CD4-positive, alpha-beta T cell (primary cell): ENCODE measurements at regions not wholly inside any gene's neighbourhood (a gene's known extent, or its start where the extent isn't known, plus 50 kb on each side); places are given as distances from the start of the nearest gene placed in this dataset.

Source experiments
- ATAC-seq: fragments of 200-7000 bp; cut with Tn5 transposase; one replicate; pipeline ENCODE4 v1.10.0; 2022; ENCODE audit warnings: mild to moderate bottlenecking; ENCODE audit not compliant: poor library complexity
- CTCF ChIA-PET: fragments of 350-600 bp; sonication (Branson Sonifier 250); formaldehyde crosslinking; loops from one replicate; lab custom pipeline; 2021; ENCODE audit warnings: antibody characterized with exemption, inconsistent platforms; lab: Charles Lee
- POLR2A ChIA-PET: fragments of 350-600 bp; sonication (Branson Sonifier 250); formaldehyde crosslinking; loops from one replicate; lab custom pipeline; 2021; ENCODE audit warnings: antibody characterized with exemption, inconsistent platforms; lab: Charles Lee
- DNase-seq, 14 experiments: peaks; one replicate each; pipeline ENCODE4 v3.0.0-alpha.2; 2013 to 2020; ENCODE audit warnings: mixed read lengths in 2 of 14
- H3K27ac ChIP-seq, 2 donors: one replicate each; pipeline versions ENCODE4 v1.5.1 to v1.7.0; 2013; ENCODE audit warnings: low read length in 2 of 2, low read depth in 1 of 2, mild to moderate bottlenecking in 1 of 2
- H3K27me3 ChIP-seq, 2 experiments: 1 replicate in 1 of 2; 2 replicates in 1 of 2; pipeline versions ENCODE4 v1.6.1 to v1.7.0; 2013; ENCODE audit warnings: low read length in 2 of 2, control low read depth in 1 of 2, mild to moderate bottlenecking in 1 of 2, moderate library complexity in 1 of 2; ENCODE audit not compliant: insufficient read depth in 2 of 2, control insufficient read depth in 1 of 2
- H3K36me3 ChIP-seq: one replicate; pipeline ENCODE4 v1.6.1; 2013; ENCODE audit warnings: low read length, control low read depth; ENCODE audit not compliant: insufficient read depth
- H3K4me1 ChIP-seq: one replicate; pipeline ENCODE4 v1.6.1; 2013; ENCODE audit warnings: low read length, control low read depth; ENCODE audit not compliant: insufficient read depth
- H3K4me3 ChIP-seq: one replicate; pipeline ENCODE4 v1.5.1; 2013; ENCODE audit warnings: mild to moderate bottlenecking, low read length, moderate library complexity
- H3K9me3 ChIP-seq, 2 experiments: 1 replicate in 1 of 2; 2 replicates in 1 of 2; pipeline versions ENCODE4 v1.6.1 to v1.7.0; 2013; ENCODE audit warnings: low read length in 2 of 2, mild to moderate bottlenecking in 2 of 2, control low read depth in 1 of 2, moderate library complexity in 1 of 2; ENCODE audit not compliant: control insufficient read depth in 1 of 2, insufficient read depth in 1 of 2
- H3K27ac Mint-ChIP-seq: one replicate; pipeline ENCODE4 v1.8.0; 2020; ENCODE audit warnings: mixed read lengths
- H3K27me3 Mint-ChIP-seq: one replicate; pipeline ENCODE4 v1.8.0; 2021; ENCODE audit warnings: mixed read lengths
- H3K36me3 Mint-ChIP-seq: one replicate; pipeline ENCODE4 v1.8.0; 2021; ENCODE audit warnings: low read depth, mixed read lengths
- H3K4me1 Mint-ChIP-seq: one replicate; pipeline ENCODE4 v1.8.0; 2021; ENCODE audit warnings: low read depth, mixed read lengths
- H3K4me3 Mint-ChIP-seq: one replicate; pipeline ENCODE4 v1.8.0; 2020; ENCODE audit warnings: mild to moderate bottlenecking, mixed read lengths
- H3K9me3 Mint-ChIP-seq: one replicate; pipeline ENCODE4 v1.8.0; 2020; ENCODE audit warnings: mixed read lengths
- intact Hi-C, 2 experiments: fragments of 100-400 bp; cut with DNase I in 1 of 2; cut with micrococcal nuclease in 1 of 2; formaldehyde crosslinking; loops; one replicate each; pipeline versions ENCODE4 v1.15.1 to v1.9.0; 2023 to 2025; cut with DNase I, micrococcal nuclease
- TF ChIP-seq, protein P1 (sequence below): fragments of 200-600 bp; IDR thresholded peaks from one replicate; pipeline ENCODE4 v1.8.0; 2022; ENCODE audit warnings: antibody characterized with exemption, mild to moderate bottlenecking

DNA sequence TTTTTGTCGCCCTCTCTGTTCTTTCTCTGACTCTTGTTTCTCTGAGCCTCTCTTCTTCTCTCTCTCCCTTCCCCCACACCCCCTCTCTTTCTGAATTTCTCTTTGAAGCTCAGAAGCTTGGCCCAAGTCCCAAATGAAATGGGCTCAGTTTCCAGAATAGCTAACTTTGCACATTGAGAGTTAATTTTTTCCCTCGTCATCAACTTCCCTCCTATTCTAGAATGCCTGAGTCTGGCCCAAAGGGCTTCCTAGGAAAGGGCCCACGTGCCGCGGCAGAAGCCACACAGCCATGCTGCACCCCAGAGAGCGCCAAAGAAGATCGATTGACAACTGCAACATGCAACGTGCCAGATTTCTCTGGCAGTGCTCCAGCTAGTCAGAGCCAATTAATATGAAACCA is 588.8 kb upstream of the KLF4 start:
- Mint-ChIP-seq H3K9me3 (peaks cover 8% of the 10 kb centered on the region), H3K4me1 (no peaks in the 10 kb centered on the region), H3K4me3 (no peak overlapping the region), H3K36me3 (no peaks in the 10 kb centered on the region), H3K27me3 (no peaks in the 10 kb centered on the region), H3K27ac (no peak overlapping the region)
- TF ChIP-seq, protein P1, sequence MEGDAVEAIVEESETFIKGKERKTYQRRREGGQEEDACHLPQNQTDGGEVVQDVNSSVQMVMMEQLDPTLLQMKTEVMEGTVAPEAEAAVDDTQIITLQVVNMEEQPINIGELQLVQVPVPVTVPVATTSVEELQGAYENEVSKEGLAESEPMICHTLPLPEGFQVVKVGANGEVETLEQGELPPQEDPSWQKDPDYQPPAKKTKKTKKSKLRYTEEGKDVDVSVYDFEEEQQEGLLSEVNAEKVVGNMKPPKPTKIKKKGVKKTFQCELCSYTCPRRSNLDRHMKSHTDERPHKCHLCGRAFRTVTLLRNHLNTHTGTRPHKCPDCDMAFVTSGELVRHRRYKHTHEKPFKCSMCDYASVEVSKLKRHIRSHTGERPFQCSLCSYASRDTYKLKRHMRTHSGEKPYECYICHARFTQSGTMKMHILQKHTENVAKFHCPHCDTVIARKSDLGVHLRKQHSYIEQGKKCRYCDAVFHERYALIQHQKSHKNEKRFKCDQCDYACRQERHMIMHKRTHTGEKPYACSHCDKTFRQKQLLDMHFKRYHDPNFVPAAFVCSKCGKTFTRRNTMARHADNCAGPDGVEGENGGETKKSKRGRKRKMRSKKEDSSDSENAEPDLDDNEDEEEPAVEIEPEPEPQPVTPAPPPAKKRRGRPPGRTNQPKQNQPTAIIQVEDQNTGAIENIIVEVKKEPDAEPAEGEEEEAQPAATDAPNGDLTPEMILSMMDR: no peak
- Histone ChIP-seq H3K9me3 (peaks cover 0 to 24% of the 10 kb centered on the region in 2 experiments), H3K4me3 (no peak overlapping the region), H3K4me1 (no peaks in the 10 kb centered on the region), H3K27me3 (no peaks in the 10 kb centered on the region), H3K27ac (no peak overlapping the region), H3K36me3 (no peaks in the 10 kb centered on the region)
- DNase-seq (no peak), ATAC-seq (no peak)
- ChIA-PET POLR2A (no interaction called here), CTCF (no interaction called here)
- intact Hi-C loops: no loop called here

DNA sequence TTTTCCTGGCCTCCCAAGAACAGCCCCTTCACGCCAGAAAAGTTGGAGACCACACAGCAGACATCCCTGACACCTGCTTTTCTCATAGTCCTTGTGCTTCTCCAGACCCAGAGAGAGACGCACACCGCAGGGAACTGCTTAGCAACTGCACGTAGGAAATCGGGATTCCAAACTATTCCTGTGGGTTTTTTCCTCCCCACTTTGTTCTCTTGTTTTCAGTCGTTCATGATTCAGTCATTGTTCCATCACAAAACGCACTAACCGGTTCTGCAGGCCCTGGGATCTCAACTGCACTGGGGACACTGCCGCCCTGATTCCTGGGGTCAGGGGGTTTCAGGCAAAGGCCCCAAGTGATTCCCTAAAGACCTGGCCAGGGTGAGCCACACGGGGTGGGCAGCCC is 588.0 kb upstream of the KLF4 start:
- Mint-ChIP-seq H3K4me3 (no peak overlapping the region), H3K27ac (no peak overlapping the region), H3K4me1 (no peaks in the 10 kb centered on the region), H3K27me3 (no peaks in the 10 kb centered on the region), H3K36me3 (no peaks in the 10 kb centered on the region), H3K9me3 (peaks cover 8% of the 10 kb centered on the region)
- Histone ChIP-seq H3K36me3 (no peaks in the 10 kb centered on the region), H3K4me3 (no peak overlapping the region), H3K27ac (no peak overlapping the region), H3K4me1 (no peaks in the 10 kb centered on the region), H3K27me3 (no peaks in the 10 kb centered on the region), H3K9me3 (peaks cover 0 to 27% of the 10 kb centered on the region in 2 experiments)
- TF ChIP-seq, protein P1: no peak
- ChIA-PET CTCF (no interaction called here), POLR2A (no interaction called here)
- no peak for DNase-seq
- intact Hi-C loops: no loop called here
- ATAC-seq: no peak

DNA sequence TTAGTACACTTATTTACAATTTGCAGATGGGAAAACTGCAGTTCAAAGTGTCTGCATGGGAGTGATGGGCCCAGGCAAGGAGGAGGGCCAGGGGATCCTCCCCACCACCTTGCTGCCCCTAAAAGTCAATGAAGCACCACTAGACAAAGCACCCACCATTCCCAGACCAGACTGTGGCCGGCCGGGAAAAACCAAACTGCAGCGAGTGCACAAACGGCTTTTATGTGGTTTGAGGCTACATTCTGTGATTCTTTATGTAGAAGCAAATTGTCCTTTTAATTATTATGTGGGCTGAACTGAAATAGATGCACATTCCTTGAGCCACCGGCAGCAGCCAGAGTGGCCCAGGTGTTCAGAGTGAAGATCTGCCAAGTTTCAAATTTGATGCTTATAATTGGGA is 585.3 kb upstream of the KLF4 start:
- Histone ChIP-seq H3K4me3 (no peak overlapping the region), H3K9me3 (peaks cover 0 to 35% of the 10 kb centered on the region in 2 experiments), H3K36me3 (no peaks in the 10 kb centered on the region), H3K27me3 (no peaks in the 10 kb centered on the region), H3K4me1 (no peaks in the 10 kb centered on the region), H3K27ac (no peak overlapping the region)
- CTCF ChIA-PET: no interaction called here
- Mint-ChIP-seq H3K4me1 (no peaks in the 10 kb centered on the region), H3K27me3 (no peaks in the 10 kb centered on the region), H3K27ac (no peak overlapping the region), H3K9me3 (peaks cover 3% of the 10 kb centered on the region), H3K36me3 (no peaks in the 10 kb centered on the region), H3K4me3 (no peak overlapping the region)
- DNase-seq: no peak
- TF ChIP-seq, protein P1: no peak
- POLR2A ChIA-PET: no interaction called here
- ATAC-seq: no peak
- intact Hi-C loops: no loop called here
